ENCODE measurements at regions not wholly inside any gene's neighbourhood (a gene's known extent, or its start where the extent isn't known, plus 50 kb on each side); places are given as distances from the start of the nearest gene placed in this dataset.
"Not testable (repeated sequence)": the region's sequence is repeated elsewhere in the genome, so short reads cannot be mapped to it uniquely, and the experiment has no call there.

DNA sequence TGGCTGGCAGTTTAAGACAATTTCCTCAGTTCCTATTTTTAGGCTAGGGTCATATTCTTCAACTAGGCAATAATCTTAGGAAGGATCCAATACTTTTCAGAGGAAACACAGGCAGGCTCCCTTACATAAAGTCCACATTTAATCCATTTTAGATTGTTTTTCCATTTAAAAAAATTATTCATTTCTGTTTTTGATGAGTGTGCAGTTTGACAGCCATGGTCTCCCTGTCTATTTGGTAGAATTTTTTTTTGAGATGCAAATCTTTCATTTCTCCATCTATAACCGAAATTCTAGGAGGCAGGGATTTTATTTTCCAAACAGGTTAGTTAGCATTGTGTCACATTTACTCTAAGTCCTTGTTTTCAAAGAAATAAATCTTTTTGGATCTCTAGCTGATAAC, 326.8 kb downstream of the PPP4R3C start:
- TF ChIP-seq, protein P1, sequence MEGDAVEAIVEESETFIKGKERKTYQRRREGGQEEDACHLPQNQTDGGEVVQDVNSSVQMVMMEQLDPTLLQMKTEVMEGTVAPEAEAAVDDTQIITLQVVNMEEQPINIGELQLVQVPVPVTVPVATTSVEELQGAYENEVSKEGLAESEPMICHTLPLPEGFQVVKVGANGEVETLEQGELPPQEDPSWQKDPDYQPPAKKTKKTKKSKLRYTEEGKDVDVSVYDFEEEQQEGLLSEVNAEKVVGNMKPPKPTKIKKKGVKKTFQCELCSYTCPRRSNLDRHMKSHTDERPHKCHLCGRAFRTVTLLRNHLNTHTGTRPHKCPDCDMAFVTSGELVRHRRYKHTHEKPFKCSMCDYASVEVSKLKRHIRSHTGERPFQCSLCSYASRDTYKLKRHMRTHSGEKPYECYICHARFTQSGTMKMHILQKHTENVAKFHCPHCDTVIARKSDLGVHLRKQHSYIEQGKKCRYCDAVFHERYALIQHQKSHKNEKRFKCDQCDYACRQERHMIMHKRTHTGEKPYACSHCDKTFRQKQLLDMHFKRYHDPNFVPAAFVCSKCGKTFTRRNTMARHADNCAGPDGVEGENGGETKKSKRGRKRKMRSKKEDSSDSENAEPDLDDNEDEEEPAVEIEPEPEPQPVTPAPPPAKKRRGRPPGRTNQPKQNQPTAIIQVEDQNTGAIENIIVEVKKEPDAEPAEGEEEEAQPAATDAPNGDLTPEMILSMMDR (IDR thresholded peaks at IDR 0.05; ENCODE audit: insufficient read depth, low read length, poor library complexity, severe bottlenecking): no peak
- no peaks in the 10 kb centered on the region for H3K36me3 ChIP-seq (ENCODE audit: control insufficient read depth, insufficient read depth, low read length)
- H3K27me3 ChIP-seq (replicated peaks; ENCODE audit: control insufficient read depth, insufficient read depth, low read length): no peaks in the 10 kb centered on the region
- DNase-seq (ENCODE audit: extremely low read depth, insufficient read length): no peak
- no peak overlapping the region for H3K4me3 ChIP-seq (replicated peaks; ENCODE audit: low read depth, low read length)

DNA sequence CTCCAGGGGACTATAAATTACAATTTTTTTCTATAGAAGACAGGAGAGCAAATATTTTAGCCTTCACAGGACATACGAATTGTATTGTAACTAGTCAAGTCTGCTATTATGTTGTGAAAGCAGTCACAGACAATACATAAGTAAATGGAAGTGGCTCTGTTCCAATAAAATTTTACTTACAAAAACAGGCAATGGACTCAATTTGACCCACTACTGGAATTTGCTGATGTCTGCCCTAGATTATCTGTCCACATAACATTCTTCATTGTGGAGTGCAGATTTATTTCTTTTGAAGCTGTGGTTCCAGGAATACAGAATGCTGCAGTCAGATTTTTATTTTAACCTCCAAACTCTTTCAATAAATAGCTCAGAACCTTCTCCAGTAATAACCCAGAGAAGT, 330.3 kb downstream of the PPP4R3C start:
- no peak for DNase-seq (ENCODE audit: extremely low read depth, insufficient read length)

DNA sequence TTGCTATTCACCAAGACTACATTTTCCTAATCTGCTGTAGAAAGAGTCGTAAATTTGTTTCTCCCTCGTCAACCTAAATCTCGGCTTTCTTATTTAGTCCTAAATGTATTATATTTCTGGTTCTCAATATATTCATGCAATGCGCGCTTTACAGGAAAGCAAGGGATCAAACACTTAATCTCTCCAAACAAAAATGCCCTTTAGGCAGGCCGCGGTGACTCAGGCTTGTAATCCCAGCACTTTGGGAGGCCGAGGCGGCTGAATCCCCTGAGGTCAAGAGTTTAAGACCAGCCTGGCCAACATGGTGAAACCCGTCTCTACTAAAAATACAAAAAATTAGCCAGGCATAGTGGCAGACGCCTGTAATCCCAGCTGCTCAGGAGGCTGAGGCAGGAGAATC, 376.0 kb downstream of the PPP4R3C start:
- H3K36me3 ChIP-seq (ENCODE audit: control insufficient read depth, insufficient read depth, low read length); H3K27me3 ChIP-seq (replicated peaks; ENCODE audit: control insufficient read depth, insufficient read depth, low read length); H3K4me3 ChIP-seq (replicated peaks; ENCODE audit: low read depth, low read length); DNase-seq (ENCODE audit: extremely low read depth, insufficient read length): not testable (repeated sequence)

More for the DNA sequence above, 330.3 kb downstream of the PPP4R3C start:
- TF ChIP-seq, protein P1 (IDR thresholded peaks at IDR 0.05; ENCODE audit: insufficient read depth, low read length, poor library complexity, severe bottlenecking): no peak
- H3K36me3 ChIP-seq (ENCODE audit: control insufficient read depth, insufficient read depth, low read length): no peaks in the 10 kb centered on the region
- H3K27me3 ChIP-seq (replicated peaks; ENCODE audit: control insufficient read depth, insufficient read depth, low read length): no peaks in the 10 kb centered on the region
- no peak overlapping the region for H3K4me3 ChIP-seq (replicated peaks; ENCODE audit: low read depth, low read length)

DNA sequence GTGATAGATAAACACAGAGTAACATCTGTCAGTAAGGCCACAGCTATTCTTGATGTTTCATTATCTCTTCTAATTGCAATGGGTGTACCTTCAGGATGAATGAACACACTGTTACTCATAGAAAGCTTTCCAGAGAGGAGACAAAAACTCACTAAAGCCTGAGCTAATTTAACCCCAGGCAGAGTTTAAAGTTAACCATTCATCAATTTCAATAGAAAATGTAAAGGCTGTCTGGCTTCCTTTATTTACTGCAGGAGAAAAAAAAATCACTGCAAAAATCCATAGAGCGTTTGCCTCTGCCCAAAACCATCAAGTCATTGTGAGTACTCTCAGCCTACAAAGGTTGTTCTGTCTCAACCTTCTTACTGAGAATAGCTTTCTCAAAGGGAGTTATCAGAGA, 376.9 kb downstream of the PPP4R3C start:
- Histone ChIP-seq H3K27me3 (replicated peaks; ENCODE audit: control insufficient read depth, insufficient read depth, low read length) (no peaks in the 10 kb centered on the region), H3K4me3 (replicated peaks; ENCODE audit: low read depth, low read length) (no peak overlapping the region), H3K36me3 (ENCODE audit: control insufficient read depth, insufficient read depth, low read length) (no peaks in the 10 kb centered on the region)
- DNase-seq (ENCODE audit: extremely low read depth, insufficient read length): no peak
- TF ChIP-seq, protein P1 (IDR thresholded peaks at IDR 0.05; ENCODE audit: insufficient read depth, low read length, poor library complexity, severe bottlenecking): no peak

DNA sequence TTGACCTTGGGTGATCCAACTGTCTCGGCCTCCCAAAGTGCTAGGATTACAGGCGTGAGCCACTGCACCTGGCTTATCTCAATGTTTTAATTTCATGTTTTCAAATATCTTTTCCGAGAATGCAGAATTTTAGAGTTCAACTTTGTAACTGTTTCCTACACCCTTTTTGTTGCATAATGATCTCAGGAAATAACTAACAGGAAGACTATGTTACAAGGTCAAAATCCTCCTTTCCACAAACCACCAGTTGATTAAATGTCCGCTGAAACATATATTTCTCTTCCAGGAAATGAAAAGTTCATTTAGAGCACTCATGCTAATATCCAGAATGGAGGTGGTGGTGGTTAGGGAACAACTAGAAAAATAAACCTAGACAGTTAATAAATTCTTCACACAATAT, 377.8 kb downstream of the PPP4R3C start:
- no peaks in the 10 kb centered on the region for H3K36me3 ChIP-seq (ENCODE audit: control insufficient read depth, insufficient read depth, low read length)
- no peaks in the 10 kb centered on the region for H3K27me3 ChIP-seq (replicated peaks; ENCODE audit: control insufficient read depth, insufficient read depth, low read length)
- no peak for DNase-seq (ENCODE audit: extremely low read depth, insufficient read length)
- no peak overlapping the region for H3K4me3 ChIP-seq (replicated peaks; ENCODE audit: low read depth, low read length)
- TF ChIP-seq, protein P1 (IDR thresholded peaks at IDR 0.05; ENCODE audit: insufficient read depth, low read length, poor library complexity, severe bottlenecking): no peak

DNA sequence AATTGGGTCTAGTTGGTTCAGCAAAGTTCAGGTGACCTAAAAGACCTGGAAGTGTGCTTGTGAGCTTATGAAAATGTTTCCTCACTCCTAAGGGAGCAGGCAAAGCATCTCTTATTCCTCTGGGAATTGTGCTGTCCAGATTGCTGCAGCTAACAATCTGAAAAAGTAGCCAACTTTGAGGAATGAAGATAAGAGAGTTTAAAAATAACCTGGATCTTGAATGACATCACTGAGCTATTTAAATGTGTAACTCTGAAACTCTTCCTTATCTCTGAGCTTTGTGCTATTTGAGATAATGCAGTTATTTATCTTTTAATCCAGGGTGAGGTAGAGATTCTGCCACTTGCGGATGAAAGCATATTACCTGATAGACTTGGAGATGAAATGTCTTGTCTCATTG, 384.8 kb downstream of the PPP4R3C start:
- TF ChIP-seq, protein P1 (IDR thresholded peaks at IDR 0.05; ENCODE audit: insufficient read depth, low read length, poor library complexity, severe bottlenecking): no peak
- Histone ChIP-seq H3K4me3 (replicated peaks; ENCODE audit: low read depth, low read length) (no peak overlapping the region), H3K27me3 (replicated peaks; ENCODE audit: control insufficient read depth, insufficient read depth, low read length) (no peaks in the 10 kb centered on the region), H3K36me3 (ENCODE audit: control insufficient read depth, insufficient read depth, low read length) (no peaks in the 10 kb centered on the region)
- no peak for DNase-seq (ENCODE audit: extremely low read depth, insufficient read length)
